Activated CD4-positive, alpha-beta memory T cell treated with anti-CD3 and anti-CD28 coated beads, Interleukin-2, amount 10 ng/mL, durations not matched to agents 7 days and 5 days (primary cell): ENCODE measurements at regions not wholly inside any gene's neighbourhood (a gene's known extent, or its start where the extent isn't known, plus 50 kb on each side); places are given as distances from the start of the nearest gene placed in this dataset.

Experiments used
- CTCF ChIA-PET: fragments of 350-600 bp; sonication (Branson Sonifier 250); formaldehyde crosslinking; loops from one replicate; lab custom pipeline; 2021; ENCODE audit warnings: antibody characterized with exemption, inconsistent platforms; lab: Charles Lee
- POLR2A ChIA-PET: fragments of 350-600 bp; sonication (Branson Sonifier 250); formaldehyde crosslinking; loops from one replicate; lab custom pipeline; 2021; ENCODE audit warnings: antibody characterized with exemption; lab: Charles Lee
- DNase-seq: peaks from one replicate; pipeline ENCODE4 v3.0.0-alpha.2; 2020
- H3K27ac Mint-ChIP-seq: one replicate; pipeline ENCODE4 v1.8.0; 2021; ENCODE audit warnings: mild to moderate bottlenecking, mixed read lengths
- H3K27me3 Mint-ChIP-seq: one replicate; pipeline ENCODE4 v1.8.0; 2021; ENCODE audit warnings: mixed read lengths
- H3K36me3 Mint-ChIP-seq: one replicate; pipeline ENCODE4 v1.8.0; 2021; ENCODE audit warnings: low read depth, mixed read lengths
- H3K4me1 Mint-ChIP-seq: one replicate; pipeline ENCODE4 v1.8.0; 2021; ENCODE audit warnings: mixed read lengths
- H3K4me3 Mint-ChIP-seq: one replicate; pipeline ENCODE4 v1.8.0; 2021; ENCODE audit warnings: mild to moderate bottlenecking, mixed read lengths
- H3K9me3 Mint-ChIP-seq: one replicate; pipeline ENCODE4 v1.8.0; 2021; ENCODE audit warnings: mixed read lengths

GRCh38 chr18:76233876-76234675 is 261.0 kb downstream of the ZNF516 start:
- H3K36me3 Mint-ChIP-seq = no peaks in the 10 kb centered on the region
- ChIA-PET POLR2A (no interaction called here), CTCF (no interaction called here)
- H3K27ac Mint-ChIP-seq = no peak overlapping the region
- H3K4me1 Mint-ChIP-seq = no peaks in the 10 kb centered on the region
- DNase-seq = no peak
- peaks cover 5% of the 10 kb centered on the region for H3K9me3 Mint-ChIP-seq
- no peak overlapping the region for H3K4me3 Mint-ChIP-seq
- no peaks in the 10 kb centered on the region for H3K27me3 Mint-ChIP-seq

- no peaks in the 10 kb centered on the region for H3K4me1 Mint-ChIP-seq
Observed at GRCh38 chr18:76233406-76233805, 261.6 kb downstream of the ZNF516 start.

GRCh38 chr18:76232779-76233178 is 262.3 kb downstream of the ZNF516 start:
- no peak overlapping the region for H3K4me3 Mint-ChIP-seq
- no peak for DNase-seq
- no peaks in the 10 kb centered on the region for H3K36me3 Mint-ChIP-seq
- no peaks in the 10 kb centered on the region for H3K27me3 Mint-ChIP-seq
- no peaks in the 10 kb centered on the region for H3K9me3 Mint-ChIP-seq
- no peak overlapping the region for H3K27ac Mint-ChIP-seq
- ChIA-PET CTCF (no interaction called here), POLR2A (no interaction called here)
- no peaks in the 10 kb centered on the region for H3K4me1 Mint-ChIP-seq

More at GRCh38 chr18:76233406-76233805, 261.6 kb downstream of the ZNF516 start:
- peaks cover 4% of the 10 kb centered on the region for H3K9me3 Mint-ChIP-seq
- H3K4me3 Mint-ChIP-seq = no peak overlapping the region
- CTCF ChIA-PET = no interaction called here
- POLR2A ChIA-PET = no interaction called here
- H3K27ac Mint-ChIP-seq = no peak overlapping the region
- no peaks in the 10 kb centered on the region for H3K36me3 Mint-ChIP-seq
- no peaks in the 10 kb centered on the region for H3K27me3 Mint-ChIP-seq
- no peak for DNase-seq

GRCh38 chr18:76232010-76232409 is 263.0 kb downstream of the ZNF516 start:
- ChIA-PET CTCF (no interaction called here), POLR2A (no interaction called here)
- Mint-ChIP-seq H3K9me3 (no peaks in the 10 kb centered on the region), H3K27ac (no peak overlapping the region), H3K27me3 (no peaks in the 10 kb centered on the region), H3K36me3 (no peaks in the 10 kb centered on the region), H3K4me1 (no peaks in the 10 kb centered on the region), H3K4me3 (no peak overlapping the region)
- no peak for DNase-seq

- CTCF ChIA-PET = no interaction called here
- no peaks in the 10 kb centered on the region for H3K4me1 Mint-ChIP-seq
- H3K27me3 Mint-ChIP-seq = no peaks in the 10 kb centered on the region
- no peaks in the 10 kb centered on the region for H3K9me3 Mint-ChIP-seq
- no peak overlapping the region for H3K27ac Mint-ChIP-seq
- POLR2A ChIA-PET = no interaction called here
- H3K36me3 Mint-ChIP-seq = no peaks in the 10 kb centered on the region
- DNase-seq = no peak
- no peak overlapping the region for H3K4me3 Mint-ChIP-seq
Observed at GRCh38 chr18:76231402-76231801, 263.6 kb downstream of the ZNF516 start.

- Mint-ChIP-seq H3K27ac (no peak overlapping the region), H3K4me3 (no peak overlapping the region), H3K27me3 (no peaks in the 10 kb centered on the region), H3K9me3 (no peaks in the 10 kb centered on the region), H3K4me1 (no peaks in the 10 kb centered on the region), H3K36me3 (no peaks in the 10 kb centered on the region)
- DNase-seq = no peak
- ChIA-PET POLR2A (no interaction called here), CTCF (no interaction called here)
Observed at GRCh38 chr18:76230791-76231190, 264.3 kb downstream of the ZNF516 start.

GRCh38 chr18:76228716-76229115 is 266.3 kb downstream of the ZNF516 start:
- no peaks in the 10 kb centered on the region for H3K9me3 Mint-ChIP-seq
- ChIA-PET CTCF (no interaction called here), POLR2A (no interaction called here)
- no peak overlapping the region for H3K4me3 Mint-ChIP-seq
- no peak overlapping the region for H3K27ac Mint-ChIP-seq
- no peaks in the 10 kb centered on the region for H3K36me3 Mint-ChIP-seq
- no peaks in the 10 kb centered on the region for H3K27me3 Mint-ChIP-seq
- no peak for DNase-seq
- H3K4me1 Mint-ChIP-seq = no peaks in the 10 kb centered on the region

- no peaks in the 10 kb centered on the region for H3K4me1 Mint-ChIP-seq
- no peak overlapping the region for H3K27ac Mint-ChIP-seq
- ChIA-PET CTCF (no interaction called here), POLR2A (no interaction called here)
- no peaks in the 10 kb centered on the region for H3K27me3 Mint-ChIP-seq
- DNase-seq = no peak
- no peaks in the 10 kb centered on the region for H3K9me3 Mint-ChIP-seq
- H3K36me3 Mint-ChIP-seq = no peaks in the 10 kb centered on the region
- H3K4me3 Mint-ChIP-seq = no peak overlapping the region
Observed at GRCh38 chr18:76227759-76228158, 267.3 kb downstream of the ZNF516 start.

GRCh38 chr18:76223403-76223802 is 271.6 kb downstream of the ZNF516 start:
- CTCF ChIA-PET = no interaction called here
- H3K27ac Mint-ChIP-seq = no peak overlapping the region
- no peaks in the 10 kb centered on the region for H3K36me3 Mint-ChIP-seq
- no peak overlapping the region for H3K4me3 Mint-ChIP-seq
- H3K9me3 Mint-ChIP-seq = no peaks in the 10 kb centered on the region
- no peaks in the 10 kb centered on the region for H3K27me3 Mint-ChIP-seq
- POLR2A ChIA-PET = no interaction called here
- DNase-seq = no peak
- H3K4me1 Mint-ChIP-seq = no peaks in the 10 kb centered on the region

GRCh38 chr18:76219023-76219422 is 276.0 kb downstream of the ZNF516 start:
- ChIA-PET CTCF (no interaction called here), POLR2A (no interaction called here)
- H3K4me1 Mint-ChIP-seq = no peaks in the 10 kb centered on the region
- no peaks in the 10 kb centered on the region for H3K27me3 Mint-ChIP-seq
- H3K36me3 Mint-ChIP-seq = no peaks in the 10 kb centered on the region
- no peak overlapping the region for H3K4me3 Mint-ChIP-seq
- H3K9me3 Mint-ChIP-seq = no peaks in the 10 kb centered on the region
- DNase-seq = no peak
- no peak overlapping the region for H3K27ac Mint-ChIP-seq

GRCh38 chr18:76216096-76216495 is 278.9 kb downstream of the ZNF516 start:
- H3K27ac Mint-ChIP-seq = no peak overlapping the region
- CTCF ChIA-PET = no interaction called here
- DNase-seq = no peak
- H3K27me3 Mint-ChIP-seq = no peaks in the 10 kb centered on the region
- no peaks in the 10 kb centered on the region for H3K4me1 Mint-ChIP-seq
- no peak overlapping the region for H3K4me3 Mint-ChIP-seq
- H3K36me3 Mint-ChIP-seq = no peaks in the 10 kb centered on the region
- H3K9me3 Mint-ChIP-seq = no peaks in the 10 kb centered on the region
- POLR2A ChIA-PET = no interaction called here

GRCh38 chr18:76213991-76214390 is 281.1 kb downstream of the ZNF516 start:
- no peak overlapping the region for H3K27ac Mint-ChIP-seq
- ChIA-PET POLR2A (no interaction called here), CTCF (no interaction called here)
- H3K4me3 Mint-ChIP-seq = no peak overlapping the region
- no peaks in the 10 kb centered on the region for H3K9me3 Mint-ChIP-seq
- H3K27me3 Mint-ChIP-seq = no peaks in the 10 kb centered on the region
- no peaks in the 10 kb centered on the region for H3K36me3 Mint-ChIP-seq
- DNase-seq = no peak
- no peaks in the 10 kb centered on the region for H3K4me1 Mint-ChIP-seq

GRCh38 chr18:76212960-76213359 is 282.1 kb downstream of the ZNF516 start:
- Mint-ChIP-seq H3K36me3 (no peaks in the 10 kb centered on the region), H3K27ac (no peak overlapping the region), H3K4me3 (no peak overlapping the region), H3K9me3 (no peaks in the 10 kb centered on the region), H3K4me1 (no peaks in the 10 kb centered on the region), H3K27me3 (no peaks in the 10 kb centered on the region)
- ChIA-PET CTCF (interaction anchor here (0.6 kb wide), 1 partner anchor 1438 kb away, joined by 3 read pairs; no protein-coding TSS in a partner anchor), POLR2A (no interaction called here)
- no peak for DNase-seq

GRCh38 chr18:76209597-76209996 is 285.4 kb downstream of the ZNF516 start:
- ChIA-PET POLR2A (no interaction called here), CTCF (no interaction called here)
- Mint-ChIP-seq H3K9me3 (no peaks in the 10 kb centered on the region), H3K4me1 (no peaks in the 10 kb centered on the region), H3K27me3 (no peaks in the 10 kb centered on the region), H3K36me3 (no peaks in the 10 kb centered on the region), H3K27ac (no peak overlapping the region), H3K4me3 (no peak overlapping the region)
- DNase-seq = no peak
